IMR-90 (cell line): ENCODE measurements at regions not wholly inside any gene's neighbourhood (a gene's known extent, or its start where the extent isn't known, plus 50 kb on each side); places are given as distances from the start of the nearest gene placed in this dataset.

Source experiments
- ATAC-seq: fragments of 200-7000 bp; cut with Tn5 transposase; 2 replicates; pipeline ENCODE4 v1.9.1; 2020; ENCODE audit warnings: low read depth, mild to moderate bottlenecking, moderate library complexity
- BruUV-seq: library from RNA; stranded (reverse); fragments of 400-500 nt; replicated peaks from 2 replicates; lab custom pipeline; 2021; lab: Mats Ljungman, UMichigan
- CTCF ChIA-PET: fragments of 300-600 bp; formaldehyde crosslinking; extraction: SDS; loops from one replicate; lab custom pipeline; 2021; ENCODE audit warnings: antibody characterized with exemption; lab: Yijun Ruan, JAX
- POLR2A ChIA-PET: fragments of 300-600 bp; sonication (Branson Sonifier 250); formaldehyde crosslinking; loops from one replicate; lab custom pipeline; 2022; ENCODE audit warnings: antibody characterized with exemption; ENCODE audit not compliant: unreplicated experiment; lab: Charles Lee
- DNase-seq: peaks from one replicate; pipeline ENCODE4 v3.0.0; 2013
- H2AFZ ChIP-seq: replicated peaks from 2 replicates; pipeline ENCODE3; 2013; ENCODE audit warnings: low read length, mild to moderate bottlenecking; ENCODE audit not compliant: poor library complexity
- H2AK5ac ChIP-seq: 2 replicates; pipeline ENCODE4 v1.6.1; 2013; ENCODE audit warnings: low read depth, low read length, inconsistent platforms
- H2AK9ac ChIP-seq: replicated peaks from 2 replicates; pipeline ENCODE3; 2013; ENCODE audit warnings: mild to moderate bottlenecking, low read depth, low read length, moderate library complexity; ENCODE audit not compliant: poor library complexity
- H2BK120ac ChIP-seq: 2 replicates; pipeline ENCODE4 v1.6.1; 2013; ENCODE audit warnings: low read depth, low read length, inconsistent platforms
- H2BK15ac ChIP-seq: 3 replicates; pipeline ENCODE4 v1.6.1; 2013; ENCODE audit warnings: low read depth, low read length, inconsistent platforms
- H2BK20ac ChIP-seq: 2 replicates; pipeline ENCODE4 v1.6.1; 2013; ENCODE audit warnings: low read depth, mild to moderate bottlenecking, inconsistent platforms, low read length, moderate library complexity
- H2BK5ac ChIP-seq: 2 replicates; pipeline ENCODE4 v1.6.1; 2013; ENCODE audit warnings: mild to moderate bottlenecking, low read depth, low read length, inconsistent platforms; ENCODE audit not compliant: poor library complexity, severe bottlenecking
- H3K14ac ChIP-seq: replicated peaks from 2 replicates; pipeline ENCODE4 v1.6.1; 2013; ENCODE audit warnings: low read depth, low read length, inconsistent platforms
- H3K18ac ChIP-seq: 2 replicates; pipeline ENCODE4 v1.6.1; 2013; ENCODE audit warnings: low read depth, low read length, control low read depth
- H3K23ac ChIP-seq: 2 replicates; pipeline ENCODE4 v1.6.1; 2013; ENCODE audit warnings: low read depth, low read length, inconsistent platforms
- H3K27ac ChIP-seq: 2 replicates; pipeline ENCODE4 v1.5.1; 2013; ENCODE audit warnings: mild to moderate bottlenecking, control low read depth, low read length; ENCODE audit not compliant: insufficient read depth
- H3K27me3 ChIP-seq: 2 replicates; pipeline ENCODE4 v1.6.1; 2013; ENCODE audit warnings: low read length; ENCODE audit not compliant: control insufficient read depth, insufficient read depth
- H3K36me3 ChIP-seq: 2 replicates; pipeline ENCODE4 v1.6.1; 2013; ENCODE audit warnings: low read length, mixed read lengths; ENCODE audit not compliant: control insufficient read depth, insufficient read depth
- H3K4ac ChIP-seq: 2 replicates; pipeline ENCODE4 v1.6.1; 2013; ENCODE audit warnings: low read depth, low read length, inconsistent platforms
- H3K4me1 ChIP-seq: 2 replicates; pipeline ENCODE4 v1.6.1; 2013; ENCODE audit warnings: low read length, mixed read lengths; ENCODE audit not compliant: control insufficient read depth, insufficient read depth
- H3K4me2 ChIP-seq: 2 replicates; pipeline ENCODE4 v1.6.1; 2013; ENCODE audit warnings: low read depth, mild to moderate bottlenecking, control low read depth, low read length, moderate library complexity
- H3K4me3 ChIP-seq: 2 replicates; pipeline ENCODE4 v1.5.1; 2013; ENCODE audit warnings: low read depth, mild to moderate bottlenecking, control low read depth, low read length, moderate library complexity; ENCODE audit not compliant: insufficient read depth
- H3K56ac ChIP-seq: 2 replicates; pipeline ENCODE4 v1.6.1; 2013; ENCODE audit warnings: low read length, inconsistent platforms; ENCODE audit not compliant: insufficient read depth; ENCODE audit errors: extremely low read depth
- H3K79me1 ChIP-seq, 2 experiments: 2 replicates each; pipeline ENCODE4 v1.6.1; 2013; ENCODE audit warnings: low read length in 2 of 2, inconsistent platforms in 1 of 2, low read depth in 1 of 2
- H3K9ac ChIP-seq: 2 replicates; pipeline ENCODE4 v1.6.1; 2013; ENCODE audit warnings: low read depth, low read length, control low read depth
- H3K9me1 ChIP-seq: 2 replicates; pipeline ENCODE4 v1.6.1; 2013; ENCODE audit warnings: low read length, inconsistent platforms; ENCODE audit not compliant: insufficient read depth
- H3K9me3 ChIP-seq: 2 replicates; pipeline ENCODE4 v1.6.1; 2013; ENCODE audit warnings: low read length; ENCODE audit not compliant: control insufficient read depth, insufficient read depth
- H4K20me1 ChIP-seq: 2 replicates; pipeline ENCODE4 v1.6.1; 2013; ENCODE audit warnings: low read length, inconsistent platforms; ENCODE audit not compliant: insufficient read depth
- H4K5ac ChIP-seq: 2 replicates; pipeline ENCODE4 v1.6.1; 2013; ENCODE audit warnings: mild to moderate bottlenecking, low read depth, low read length, control low read depth
- H4K8ac ChIP-seq, 2 experiments: 2 replicates each; pipeline ENCODE4 v1.6.1; 2013; ENCODE audit warnings: low read depth in 2 of 2, low read length in 2 of 2, control low read depth in 1 of 2, inconsistent platforms in 1 of 2
- H4K91ac ChIP-seq: 2 replicates; pipeline ENCODE4 v1.6.1; 2013; ENCODE audit warnings: low read depth, low read length, inconsistent platforms; ENCODE audit not compliant: insufficient read depth
- BHLHE40 ChIP-seq: fragments of 150-350 bp; IDR thresholded peaks from 2 replicates; pipeline ENCODE4 v1.6.1; 2016; ENCODE audit warnings: mild to moderate bottlenecking, low read depth, low read length
- CEBPB ChIP-seq: IDR thresholded peaks from 2 replicates; pipeline ENCODE4 v1.6.1; 2012; ENCODE audit warnings: low read depth, low read length, improper control_type of control experiment
- CHD1 ChIP-seq: IDR thresholded peaks from 2 replicates; pipeline ENCODE4 v1.6.1; 2012; ENCODE audit warnings: low read depth, low read length, improper control_type of control experiment
- CTCF ChIP-seq: conservative IDR thresholded peaks from 2 replicates; pipeline ENCODE4 v1.5.1; 2012; ENCODE audit warnings: mild to moderate bottlenecking, low read depth, low read length, improper control_type of control experiment
- FOS ChIP-seq: fragments of 150-350 bp; IDR thresholded peaks from 2 replicates; pipeline ENCODE4 v1.6.1; 2016; ENCODE audit warnings: low read depth, low read length
- MAFK ChIP-seq: IDR thresholded peaks from 2 replicates; pipeline ENCODE4 v1.6.1; 2012; ENCODE audit warnings: low read depth, low read length, improper control_type of control experiment
- MAZ ChIP-seq: IDR thresholded peaks from 2 replicates; pipeline ENCODE4 v1.6.1; 2012; ENCODE audit warnings: low read depth, mild to moderate bottlenecking, low read length, improper control_type of control experiment, moderate library complexity, borderline replicate concordance
- MXI1 ChIP-seq: IDR thresholded peaks from 2 replicates; pipeline ENCODE4 v1.6.1; 2012; ENCODE audit warnings: low read depth, mild to moderate bottlenecking, low read length, moderate library complexity, borderline replicate concordance
- NFE2L2 ChIP-seq: fragments of 150-350 bp; IDR thresholded peaks from 2 replicates; pipeline ENCODE4 v1.6.1; 2016; ENCODE audit warnings: low read depth, mild to moderate bottlenecking, low read length
- POLR2A ChIP-seq: IDR thresholded peaks from 2 replicates; pipeline ENCODE4 v1.6.1; 2012; ENCODE audit warnings: mild to moderate bottlenecking, low read depth, low read length
- RAD21 ChIP-seq: IDR thresholded peaks from 2 replicates; pipeline ENCODE4 v1.6.1; 2012; ENCODE audit warnings: low read length, improper control_type of control experiment
- RCOR1 ChIP-seq: IDR thresholded peaks from 2 replicates; pipeline ENCODE4 v1.6.1; 2012; ENCODE audit warnings: mild to moderate bottlenecking, low read length, improper control_type of control experiment; ENCODE audit not compliant: insufficient replicate concordance
- RFX5 ChIP-seq: IDR thresholded peaks from 2 replicates; pipeline ENCODE4 v1.8.0; 2012; ENCODE audit warnings: low read depth, mild to moderate bottlenecking, low read length, moderate library complexity
- SMC3 ChIP-seq: fragments of 150-350 bp; IDR thresholded peaks from 2 replicates; pipeline ENCODE4 v1.6.1; 2016; ENCODE audit warnings: low read depth, mild to moderate bottlenecking, antibody characterized with exemption, low read length, moderate library complexity
- USF2 ChIP-seq: fragments of 150-350 bp; IDR thresholded peaks from 2 replicates; pipeline ENCODE4 v1.6.1; 2017; ENCODE audit warnings: mild to moderate bottlenecking, antibody characterized with exemption, low read length, low read depth
- WGBS, 2 experiments: methylation state at CpG; one replicate each; pipeline versions ENCODE4 v1.1.5 to v1.1.7; 2013; ENCODE audit warnings: missing lambda C conversion rate in 2 of 2; ENCODE audit not compliant: insufficient read length in 1 of 2; ENCODE audit errors: extremely low coverage in 2 of 2; 5-methylcytosine and 5-hydroxymethylcytosine counted together
- dilution Hi-C: fragments of 300-500 bp; cut with HindIII; formaldehyde crosslinking; loops from one replicate; pipeline ENCODE4 v1.14.3; 2018; ENCODE audit warnings: low sequenced_read_pairs; ENCODE audit not compliant: unreplicated experiment
- in situ Hi-C: fragments of 300-500 bp; cut with MboI; formaldehyde crosslinking; loops from 3 replicates; pipeline ENCODE4 v1.14.3; 2019; ENCODE audit warnings: low sequenced_read_pairs, inconsistent platforms, mixed read lengths
- intact Hi-C: fragments of 100-400 bp; cut with micrococcal nuclease; formaldehyde crosslinking; loops from 2 replicates; pipeline ENCODE4 v1.10.0; 2022
- TF ChIP-seq, protein P1 (sequence below): fragments of 150-350 bp; IDR thresholded peaks from 2 replicates; pipeline ENCODE4 v1.6.1; 2016; ENCODE audit warnings: low read depth, mild to moderate bottlenecking, low read length, moderate library complexity, borderline replicate concordance

GRCh38 chr10:125373546-125373945 lies 213.2 kb upstream of the CTBP2 start:
- Histone ChIP-seq H3K79me1 (no peaks in the 10 kb centered on the region), H3K4me3 (no peak overlapping the region)
- no CpG with 5 or more reads among the region's 6 CpGs for WGBS, 2 experiments

More at GRCh38 chr10:125373546-125373945, 213.2 kb upstream of the CTBP2 start:
- intact Hi-C loops: no loop called here
- Histone ChIP-seq H3K4me2 (no peak overlapping the region), H3K9ac (no peak overlapping the region), H3K27me3 (peaks cover 1% of the 10 kb centered on the region), H4K5ac (no peak overlapping the region), H2AK5ac (no peak overlapping the region), H3K56ac (no peak overlapping the region), H3K27ac (no peak overlapping the region), H4K8ac (no peak overlapping the region), H3K36me3 (no peaks in the 10 kb centered on the region), H2BK15ac (no peak overlapping the region), H3K4ac (no peak overlapping the region), H2AFZ (no peak overlapping the region), H3K9me3 (no peaks in the 10 kb centered on the region), H2AK9ac (no peak overlapping the region), H2BK20ac (no peak overlapping the region), H3K23ac (no peak overlapping the region), H4K91ac (no peak overlapping the region), H4K20me1 (no peaks in the 10 kb centered on the region), H2BK5ac (no peak overlapping the region), H3K4me1 (no peaks in the 10 kb centered on the region), H3K18ac (no peak overlapping the region), H2BK120ac (no peak overlapping the region), H3K9me1 (no peaks in the 10 kb centered on the region), H3K14ac (no peak overlapping the region)
- dilution Hi-C loops: no loop called here
- no peak for ATAC-seq
- in situ Hi-C loops: no loop called here
- CTCF ChIA-PET: no interaction called here
- TF ChIP-seq MAFK (no peak), FOS (no peak), POLR2A (no peak), CTCF (no peak), USF2 (no peak), CHD1 (no peak), NFE2L2 (no peak), RAD21 (no peak), SMC3 (no peak), BHLHE40 (no peak), RFX5 (no peak), MXI1 (no peak), CEBPB (no peak), RCOR1 (no peak), MAZ (no peak)
- TF ChIP-seq, protein P1, sequence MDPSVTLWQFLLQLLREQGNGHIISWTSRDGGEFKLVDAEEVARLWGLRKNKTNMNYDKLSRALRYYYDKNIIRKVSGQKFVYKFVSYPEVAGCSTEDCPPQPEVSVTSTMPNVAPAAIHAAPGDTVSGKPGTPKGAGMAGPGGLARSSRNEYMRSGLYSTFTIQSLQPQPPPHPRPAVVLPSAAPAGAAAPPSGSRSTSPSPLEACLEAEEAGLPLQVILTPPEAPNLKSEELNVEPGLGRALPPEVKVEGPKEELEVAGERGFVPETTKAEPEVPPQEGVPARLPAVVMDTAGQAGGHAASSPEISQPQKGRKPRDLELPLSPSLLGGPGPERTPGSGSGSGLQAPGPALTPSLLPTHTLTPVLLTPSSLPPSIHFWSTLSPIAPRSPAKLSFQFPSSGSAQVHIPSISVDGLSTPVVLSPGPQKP: no peak
- no peak for DNase-seq
- POLR2A ChIA-PET: no interaction called here
- no TSS peak for BruUV-seq
